Pancreas (tissue), 10 donors: ENCODE measurements at regions not wholly inside any gene's neighbourhood (a gene's known extent, or its start where the extent isn't known, plus 50 kb on each side); places are given as distances from the start of the nearest gene placed in this dataset.

Source experiments
- ATAC-seq, 4 donors: fragments of 200-7000 bp; cut with Tn5 transposase; one replicate each; pipeline versions ENCODE4 v1.8.0 to v1.9.1; 2020; ENCODE audit warnings: mild to moderate bottlenecking in 4 of 4, moderate library complexity in 4 of 4
- DNase-seq, 6 donors: peaks; one replicate each; pipeline ENCODE4 v3.0.0-alpha.2; 2020
- FAIRE-seq: peaks from 2 replicates; lab custom pipeline; 2012; peaks lifted over from hg19 to GRCh38; lab: Jason Lieb, UNC
- H3K27ac ChIP-seq, 4 donors: fragments of 200-600 bp; sonication (generic); 1 replicate in 3 of 4; 2 replicates in 1 of 4; pipeline versions ENCODE4 v1.5.0 to v1.8.0; 2020
- H3K27me3 ChIP-seq, 4 donors: fragments of 200-600 bp; one replicate each; pipeline ENCODE4 v1.8.0; 2021
- H3K36me3 ChIP-seq, 3 donors: fragments of 200-600 bp; sonication (generic) in 1 of 3; one replicate each; pipeline versions ENCODE4 v1.5.0 to v1.8.0; 2020 to 2021
- H3K4me1 ChIP-seq, 3 donors: fragments of 200-600 bp; one replicate each; pipeline ENCODE4 v1.8.0; 2021
- H3K4me3 ChIP-seq, 4 donors: fragments of 200-600 bp; sonication (generic) in 2 of 4; one replicate each; pipeline versions ENCODE4 v1.5.0 to v1.8.0; 2020 to 2021
- H3K9me3 ChIP-seq, 4 donors: fragments of 200-600 bp; one replicate each; pipeline ENCODE4 v1.8.0; 2021
- WGBS, 2 donors: extraction: QIAGEN DNeasy Blood & Tissue Kit; methylation state at CpG; one replicate each; pipeline ENCODE4 v1.1.7; 2013; 5-methylcytosine and 5-hydroxymethylcytosine counted together
- intact Hi-C, 3 donors: fragments of 100-400 bp; cut with DNase I; formaldehyde crosslinking; loops; one replicate each; pipeline versions ENCODE4 v1.11.1 to v1.14.2; 2022
- TF ChIP-seq, protein P1 (sequence below), 4 donors: fragments of 200-600 bp; sonication (generic) in 3 of 4; IDR thresholded peaks; one replicate each; pipeline versions ENCODE4 v1.5.0 to v1.8.0; 2021; ENCODE audit warnings: antibody characterized with exemption in 4 of 4
- donor health status: healthy with polysubstance abuse.
- donor health status: DM: no; HTN: no; CAD: no; lungs with moderate emphysema.
- donor health status: DM: no; HTN: no; CAD: no.
- donor health status: control.
- donor health status: control.
- donor health status: Bipolar disorder and iron deficiency.
- donor health status: DM: yes; HTN: yes; CAD: no.
- donor health status: DM: no; HTN: no; CAD: no.
- donor health status: DM: no; HTN: no; CAD: no.
- donor health status: DM: yes; HTN: yes; CAD: no.

DNA sequence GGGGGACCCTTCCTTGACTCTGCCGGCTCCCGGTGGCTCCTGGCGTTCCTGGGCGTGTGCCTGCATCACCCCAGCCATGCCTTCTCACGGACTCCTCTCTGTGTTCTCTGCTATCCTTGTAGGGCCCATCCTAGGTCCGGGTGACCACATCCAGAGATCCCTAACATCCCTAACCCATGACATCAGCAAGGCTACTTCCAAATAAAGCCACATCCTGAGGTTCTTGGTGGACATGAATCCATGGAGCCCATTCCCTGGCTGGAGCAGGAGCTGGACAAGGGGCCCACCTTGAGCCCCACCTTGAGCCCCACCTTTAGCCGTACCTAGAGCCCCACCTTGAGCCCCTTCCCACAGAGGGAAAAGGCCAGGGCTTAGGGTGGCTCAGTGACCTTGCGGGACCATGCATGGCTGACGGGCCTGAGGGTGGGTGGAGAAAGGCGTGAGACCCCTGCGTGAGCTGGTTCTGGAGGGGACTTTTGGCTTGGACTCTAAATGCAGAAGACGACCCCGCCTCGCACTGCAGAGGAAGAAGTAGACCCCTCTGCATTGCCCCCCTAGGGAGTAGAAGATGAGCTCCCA lies 58.5 kb upstream of the INPP5A start:
- Histone ChIP-seq H3K27me3 (no peaks in the 10 kb centered on the region), H3K9me3 (no peaks in the 10 kb centered on the region), H3K4me3 (no peak overlapping the region), H3K4me1 (no peaks in the 10 kb centered on the region), H3K36me3 (no peaks in the 10 kb centered on the region), H3K27ac (no peak overlapping the region)
- FAIRE-seq = no peak
- TF ChIP-seq, protein P1, sequence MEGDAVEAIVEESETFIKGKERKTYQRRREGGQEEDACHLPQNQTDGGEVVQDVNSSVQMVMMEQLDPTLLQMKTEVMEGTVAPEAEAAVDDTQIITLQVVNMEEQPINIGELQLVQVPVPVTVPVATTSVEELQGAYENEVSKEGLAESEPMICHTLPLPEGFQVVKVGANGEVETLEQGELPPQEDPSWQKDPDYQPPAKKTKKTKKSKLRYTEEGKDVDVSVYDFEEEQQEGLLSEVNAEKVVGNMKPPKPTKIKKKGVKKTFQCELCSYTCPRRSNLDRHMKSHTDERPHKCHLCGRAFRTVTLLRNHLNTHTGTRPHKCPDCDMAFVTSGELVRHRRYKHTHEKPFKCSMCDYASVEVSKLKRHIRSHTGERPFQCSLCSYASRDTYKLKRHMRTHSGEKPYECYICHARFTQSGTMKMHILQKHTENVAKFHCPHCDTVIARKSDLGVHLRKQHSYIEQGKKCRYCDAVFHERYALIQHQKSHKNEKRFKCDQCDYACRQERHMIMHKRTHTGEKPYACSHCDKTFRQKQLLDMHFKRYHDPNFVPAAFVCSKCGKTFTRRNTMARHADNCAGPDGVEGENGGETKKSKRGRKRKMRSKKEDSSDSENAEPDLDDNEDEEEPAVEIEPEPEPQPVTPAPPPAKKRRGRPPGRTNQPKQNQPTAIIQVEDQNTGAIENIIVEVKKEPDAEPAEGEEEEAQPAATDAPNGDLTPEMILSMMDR (IDR thresholded peaks at IDR 0.05) = no peak
- no peak for DNase-seq
- ATAC-seq = no peak
- 85 to 90% methylated on average over 13 to 14 of the region's 14 CpGs for WGBS, 2 donors
- intact Hi-C loops = no loop called here

DNA sequence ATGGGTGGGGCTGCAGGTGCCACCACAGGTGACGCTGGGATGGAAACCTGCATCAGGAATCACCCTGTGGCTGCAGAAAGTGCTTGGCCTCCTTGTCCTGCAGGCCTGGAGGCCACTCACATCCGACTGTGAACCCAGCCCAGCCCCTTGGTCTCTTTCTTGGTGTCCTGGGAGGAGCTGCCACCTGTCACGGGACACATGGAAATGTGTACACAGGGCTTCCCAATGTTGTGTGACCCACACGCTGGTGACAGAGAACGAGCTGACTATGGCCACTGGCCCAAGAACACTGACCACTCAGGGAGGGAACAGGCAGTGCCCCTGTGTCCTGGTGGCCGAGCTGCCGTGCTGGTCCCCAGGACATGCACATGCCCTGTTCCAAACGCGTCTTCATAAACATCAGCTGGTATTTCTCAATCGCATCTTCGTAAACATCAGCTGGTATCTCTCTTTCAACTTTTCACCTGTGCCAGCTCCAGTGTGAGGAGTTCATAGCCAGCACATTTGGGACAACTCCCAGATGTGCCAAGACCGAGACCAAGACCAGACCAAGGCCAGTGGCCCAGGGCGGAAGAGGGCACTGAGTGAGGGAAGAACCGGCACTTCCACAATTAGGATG lies 57.9 kb upstream of the INPP5A start:
- H3K4me1 ChIP-seq = no peaks in the 10 kb centered on the region
- no peak overlapping the region for H3K27ac ChIP-seq
- WGBS, 2 donors = 81 to 89% methylated on average over 14 of the region's 14 CpGs
- ATAC-seq (no peak), FAIRE-seq (no peak), DNase-seq (peak in 1 of 6 donors; percentile 12)
- H3K36me3 ChIP-seq = no peaks in the 10 kb centered on the region
- intact Hi-C loops = no loop called here
- H3K4me3 ChIP-seq = no peak overlapping the region
- TF ChIP-seq, protein P1 (IDR thresholded peaks at IDR 0.05) = no peak
- no peaks in the 10 kb centered on the region for H3K9me3 ChIP-seq
- no peaks in the 10 kb centered on the region for H3K27me3 ChIP-seq

DNA sequence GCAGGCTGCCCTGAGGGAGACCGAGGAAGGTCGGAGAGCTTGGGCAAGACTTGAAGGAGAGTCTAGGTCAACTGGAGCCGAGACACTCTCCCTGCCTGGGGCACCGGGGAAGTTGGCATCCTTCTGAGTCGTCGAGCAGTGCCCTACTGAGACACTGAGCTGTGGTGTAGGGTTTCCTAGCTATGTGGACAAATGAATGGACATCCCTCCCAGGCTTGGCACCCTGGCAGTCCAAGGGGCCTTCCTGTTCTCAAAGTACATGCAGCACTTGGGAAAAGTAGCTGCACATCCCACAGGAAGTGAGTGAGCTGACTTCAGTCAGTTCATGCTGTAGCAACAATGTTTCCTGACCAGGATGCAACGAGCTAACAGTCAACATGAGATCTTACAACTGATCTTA lies 57.2 kb upstream of the INPP5A start:
- Histone ChIP-seq H3K4me3 (no peak overlapping the region), H3K36me3 (no peaks in the 10 kb centered on the region), H3K9me3 (no peaks in the 10 kb centered on the region), H3K27ac (no peak overlapping the region), H3K4me1 (no peaks in the 10 kb centered on the region), H3K27me3 (no peaks in the 10 kb centered on the region)
- intact Hi-C loops = no loop called here
- ATAC-seq (no peak), FAIRE-seq (no peak), DNase-seq (no peak)
- TF ChIP-seq, protein P1 (IDR thresholded peaks at IDR 0.05) = no peak
- WGBS, 2 donors = 82% methylated on average over 7 of the region's 7 CpGs

DNA sequence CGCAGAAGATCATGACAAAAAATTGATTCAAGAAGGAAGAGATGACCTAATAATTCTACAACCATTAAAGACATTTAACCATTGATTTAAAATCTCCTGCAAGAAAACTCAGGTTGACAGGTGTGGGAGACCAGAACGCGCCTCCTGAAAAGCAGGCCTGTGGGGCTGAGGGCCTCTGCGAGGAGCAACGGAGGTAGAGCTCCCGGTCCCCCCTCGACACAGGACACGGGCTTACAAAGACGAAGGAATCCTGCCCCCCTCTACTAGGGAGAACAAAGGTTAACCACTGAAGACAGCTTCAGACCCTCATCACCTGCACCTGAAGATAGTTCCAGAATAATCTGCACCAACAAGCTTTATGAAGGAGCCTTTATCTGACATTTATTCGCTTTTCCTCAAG lies 55.9 kb upstream of the INPP5A start:
- no peak for DNase-seq

More for the DNA sequence above, 55.9 kb upstream of the INPP5A start:
- ATAC-seq (no peak), FAIRE-seq (no peak)
- no peaks in the 10 kb centered on the region for H3K4me1 ChIP-seq
- H3K9me3 ChIP-seq = no peaks in the 10 kb centered on the region
- no peak overlapping the region for H3K27ac ChIP-seq
- WGBS, 2 donors = 83 to 88% methylated on average over 10 of the region's 10 CpGs
- H3K27me3 ChIP-seq = no peaks in the 10 kb centered on the region
- TF ChIP-seq, protein P1 (IDR thresholded peaks at IDR 0.05) = no peak
- no peak overlapping the region for H3K4me3 ChIP-seq
- intact Hi-C loops = no loop called here
- no peaks in the 10 kb centered on the region for H3K36me3 ChIP-seq
